Upper lobe of right lung (tissue), 1 donor: ENCODE measurements at regions not wholly inside any gene's neighbourhood (a gene's known extent, or its start where the extent isn't known, plus 50 kb on each side); places are given as distances from the start of the nearest gene placed in this dataset.
A peak's percentile ranks its signal among the peaks of the same experiment; 100 is the strongest.

Source experiments
- ATAC-seq: fragments of 200-7000 bp; cut with Tn5 transposase; one replicate; pipeline ENCODE4 v1.9.1; 2020; ENCODE audit warnings: mild to moderate bottlenecking, moderate library complexity
- DNase-seq: peaks from one replicate; pipeline ENCODE4 v3.0.0-alpha.2; 2020
- H3K27ac ChIP-seq: fragments of 200-600 bp; one replicate; pipeline ENCODE4 v1.8.0; 2022
- H3K27me3 ChIP-seq: fragments of 200-600 bp; one replicate; pipeline ENCODE4 v1.8.0; 2022; ENCODE audit warnings: mild to moderate bottlenecking
- H3K36me3 ChIP-seq: fragments of 200-600 bp; one replicate; pipeline ENCODE4 v1.8.0; 2022
- H3K4me1 ChIP-seq: fragments of 200-600 bp; one replicate; pipeline ENCODE4 v1.8.0; 2022
- H3K4me3 ChIP-seq: fragments of 200-600 bp; one replicate; pipeline ENCODE4 v1.8.0; 2022; ENCODE audit warnings: mild to moderate bottlenecking
- H3K9me3 ChIP-seq: fragments of 200-600 bp; one replicate; pipeline ENCODE4 v1.8.0; 2022
- intact Hi-C: fragments of 100-400 bp; cut with DNase I; formaldehyde crosslinking; loops from one replicate; pipeline ENCODE4 v1.11.0; 2022
- TF ChIP-seq, protein P1 (sequence below): fragments of 200-600 bp; IDR thresholded peaks from one replicate; pipeline ENCODE4 v1.8.0; 2022; ENCODE audit warnings: antibody characterized with exemption
- donor health status: DM: no; HTN: yes; CAD: no; lungs with severe emphysema.

GRCh38 chr14:26170885-26171284 lies 426.9 kb downstream of the NOVA1 start:
- TF ChIP-seq, protein P1, sequence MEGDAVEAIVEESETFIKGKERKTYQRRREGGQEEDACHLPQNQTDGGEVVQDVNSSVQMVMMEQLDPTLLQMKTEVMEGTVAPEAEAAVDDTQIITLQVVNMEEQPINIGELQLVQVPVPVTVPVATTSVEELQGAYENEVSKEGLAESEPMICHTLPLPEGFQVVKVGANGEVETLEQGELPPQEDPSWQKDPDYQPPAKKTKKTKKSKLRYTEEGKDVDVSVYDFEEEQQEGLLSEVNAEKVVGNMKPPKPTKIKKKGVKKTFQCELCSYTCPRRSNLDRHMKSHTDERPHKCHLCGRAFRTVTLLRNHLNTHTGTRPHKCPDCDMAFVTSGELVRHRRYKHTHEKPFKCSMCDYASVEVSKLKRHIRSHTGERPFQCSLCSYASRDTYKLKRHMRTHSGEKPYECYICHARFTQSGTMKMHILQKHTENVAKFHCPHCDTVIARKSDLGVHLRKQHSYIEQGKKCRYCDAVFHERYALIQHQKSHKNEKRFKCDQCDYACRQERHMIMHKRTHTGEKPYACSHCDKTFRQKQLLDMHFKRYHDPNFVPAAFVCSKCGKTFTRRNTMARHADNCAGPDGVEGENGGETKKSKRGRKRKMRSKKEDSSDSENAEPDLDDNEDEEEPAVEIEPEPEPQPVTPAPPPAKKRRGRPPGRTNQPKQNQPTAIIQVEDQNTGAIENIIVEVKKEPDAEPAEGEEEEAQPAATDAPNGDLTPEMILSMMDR: no peak
- H3K4me3 ChIP-seq: no peak overlapping the region
- ATAC-seq: no peak
- no peaks in the 10 kb centered on the region for H3K36me3 ChIP-seq
- H3K9me3 ChIP-seq: no peaks in the 10 kb centered on the region
- DNase-seq: no peak
- intact Hi-C loops: no loop called here
- H3K27ac ChIP-seq: no peak overlapping the region
- no peaks in the 10 kb centered on the region for H3K4me1 ChIP-seq
- H3K27me3 ChIP-seq: no peaks in the 10 kb centered on the region

DNA sequence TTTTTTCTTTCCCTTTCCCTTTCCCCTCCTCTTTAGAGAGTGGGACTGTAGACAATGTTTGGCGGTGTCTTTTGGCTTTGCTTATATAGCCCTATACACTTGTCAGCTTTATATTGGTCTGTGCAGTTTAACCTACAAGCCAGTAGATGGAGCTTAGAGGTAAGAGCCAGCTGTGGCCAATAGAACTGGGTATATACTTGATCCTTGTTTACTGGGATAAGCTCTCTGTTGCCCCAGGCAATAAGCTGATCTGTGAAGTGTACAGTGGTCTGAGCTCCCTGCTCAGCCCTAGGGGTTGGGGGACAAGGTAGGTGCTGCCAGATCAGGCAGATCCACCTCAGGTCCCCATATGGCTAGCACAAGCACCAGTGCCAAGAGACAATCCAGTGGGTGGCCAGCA lies 434.1 kb downstream of the NOVA1 start:
- no peak for DNase-seq
- TF ChIP-seq, protein P1: peak; percentile 14
- intact Hi-C loops: no loop called here
- ATAC-seq: peak; percentile 39
- Histone ChIP-seq H3K9me3 (no peaks in the 10 kb centered on the region), H3K4me1 (no peaks in the 10 kb centered on the region), H3K27me3 (no peaks in the 10 kb centered on the region), H3K36me3 (no peaks in the 10 kb centered on the region), H3K4me3 (no peak overlapping the region), H3K27ac (no peak overlapping the region)

DNA sequence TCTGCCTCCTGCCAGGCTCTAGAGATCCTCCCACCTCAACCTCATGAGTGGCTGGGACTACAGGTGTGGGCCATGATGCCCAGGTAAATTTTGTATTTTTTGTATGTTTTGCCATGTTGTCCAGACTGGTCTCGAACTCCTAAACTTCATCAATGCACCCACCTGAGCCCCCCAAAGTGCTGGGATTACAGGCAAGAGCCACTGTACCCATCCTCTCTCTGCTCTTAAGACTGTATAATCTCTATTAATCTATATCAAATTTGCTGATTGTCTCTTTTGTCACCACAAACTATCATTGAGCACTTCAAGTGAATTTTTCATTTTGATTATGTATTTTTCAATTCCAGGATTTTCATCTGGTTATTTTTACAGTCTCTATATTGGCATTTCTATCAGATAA lies 440.3 kb downstream of the NOVA1 start:
- no peak overlapping the region for H3K4me3 ChIP-seq
- no peak for ATAC-seq
- intact Hi-C loops: no loop called here
- H3K27ac ChIP-seq: no peak overlapping the region
- H3K4me1 ChIP-seq: no peaks in the 10 kb centered on the region
- no peaks in the 10 kb centered on the region for H3K27me3 ChIP-seq
- TF ChIP-seq, protein P1: no peak
- no peak for DNase-seq
- no peaks in the 10 kb centered on the region for H3K36me3 ChIP-seq
- peaks cover 8% of the 10 kb centered on the region for H3K9me3 ChIP-seq

DNA sequence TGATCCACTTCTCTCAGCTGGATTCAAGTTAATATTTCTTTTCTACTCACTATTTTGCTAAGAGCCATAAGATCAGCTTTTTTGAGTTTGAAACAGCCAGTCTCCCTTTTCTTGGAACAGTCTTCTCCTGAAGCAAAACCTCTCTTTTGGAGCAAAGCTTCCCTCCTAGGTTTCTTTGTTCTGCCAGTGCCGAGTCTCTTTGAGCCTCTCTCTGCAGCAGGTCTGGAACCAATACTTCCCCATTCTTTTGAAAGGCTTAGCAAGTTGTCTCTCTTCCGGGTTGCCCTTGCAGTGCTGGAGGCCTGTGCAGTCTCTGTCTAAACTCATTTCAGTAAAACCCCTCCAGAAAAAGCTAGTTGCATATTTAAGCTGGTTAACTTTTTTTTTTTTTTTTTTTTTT lies 454.8 kb downstream of the NOVA1 start:
- no peak for ATAC-seq
- Histone ChIP-seq H3K27ac (no peak overlapping the region), H3K27me3 (no peaks in the 10 kb centered on the region), H3K9me3 (no peaks in the 10 kb centered on the region), H3K4me3 (no peak overlapping the region), H3K4me1 (no peaks in the 10 kb centered on the region), H3K36me3 (no peaks in the 10 kb centered on the region)
- TF ChIP-seq, protein P1: no peak
- no peak for DNase-seq
- intact Hi-C loops: no loop called here

GRCh38 chr14:26138764-26139445 lies 458.9 kb downstream of the NOVA1 start:
- DNase-seq (no peak), ATAC-seq (no peak)
- Histone ChIP-seq H3K27me3 (no peaks in the 10 kb centered on the region), H3K9me3 (no peaks in the 10 kb centered on the region), H3K4me3 (no peak overlapping the region), H3K36me3 (no peaks in the 10 kb centered on the region), H3K27ac (no peak overlapping the region), H3K4me1 (no peaks in the 10 kb centered on the region)
- intact Hi-C loops: no loop called here
- TF ChIP-seq, protein P1: no peak

DNA sequence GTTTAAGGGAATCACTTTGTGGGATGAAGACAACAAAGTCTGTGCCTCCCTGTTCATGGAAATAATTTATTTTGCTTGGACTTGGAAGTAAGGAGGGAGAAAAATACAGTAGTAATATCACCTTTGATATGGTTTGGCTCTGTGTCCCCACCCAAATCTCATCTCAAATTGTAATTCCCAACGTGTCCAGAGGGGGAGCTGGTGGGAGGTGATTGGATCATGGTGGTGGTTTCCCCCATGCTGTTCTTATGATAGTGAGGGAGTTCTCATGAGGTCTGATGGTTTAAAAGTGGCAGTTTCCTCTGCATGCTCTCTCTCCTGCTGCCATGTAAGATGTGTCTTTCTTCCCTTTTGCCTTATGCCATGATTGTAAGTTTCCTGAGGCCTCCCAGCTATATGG lies 460.7 kb downstream of the NOVA1 start:
- H3K27me3 ChIP-seq: no peaks in the 10 kb centered on the region
- no peaks in the 10 kb centered on the region for H3K4me1 ChIP-seq
- ATAC-seq: no peak
- TF ChIP-seq, protein P1: no peak
- intact Hi-C loops: no loop called here
- no peak overlapping the region for H3K4me3 ChIP-seq
- no peak overlapping the region for H3K27ac ChIP-seq
- no peaks in the 10 kb centered on the region for H3K9me3 ChIP-seq
- no peak for DNase-seq
- H3K36me3 ChIP-seq: no peaks in the 10 kb centered on the region
